H9 (cell line): ENCODE measurements at regions not wholly inside any gene's neighbourhood (a gene's known extent, or its start where the extent isn't known, plus 50 kb on each side); places are given as distances from the start of the nearest gene placed in this dataset.

Source experiments
- DNase-seq: peaks from one replicate; pipeline ENCODE4 v3.0.0-alpha.2; 2017
- H2AFZ ChIP-seq: one replicate; pipeline ENCODE4 v1.6.1; 2013; ENCODE audit warnings: mild to moderate bottlenecking, low read length, control low read depth, moderate library complexity
- H2AK5ac ChIP-seq: 2 replicates; pipeline ENCODE4 v1.6.1; 2013; ENCODE audit warnings: low read length, control low read depth, mixed read lengths; ENCODE audit not compliant: insufficient read length
- H2BK120ac ChIP-seq: one replicate; pipeline ENCODE4 v1.6.1; 2013; ENCODE audit warnings: low read depth, mild to moderate bottlenecking, low read length, control low read depth, inconsistent platforms; ENCODE audit not compliant: poor library complexity, severe bottlenecking
- H2BK12ac ChIP-seq: 2 replicates; pipeline ENCODE4 v1.6.1; 2013; ENCODE audit warnings: low read length, control low read depth, mixed read lengths, low read depth; ENCODE audit not compliant: insufficient read length
- H2BK15ac ChIP-seq: 2 replicates; pipeline ENCODE4 v1.6.1; 2013; ENCODE audit warnings: low read depth, low read length, control low read depth
- H2BK20ac ChIP-seq: one replicate; pipeline ENCODE4 v1.6.1; 2013; ENCODE audit warnings: low read depth, mild to moderate bottlenecking, low read length, control low read depth, inconsistent platforms; ENCODE audit not compliant: poor library complexity, severe bottlenecking
- H2BK5ac ChIP-seq: 2 replicates; pipeline ENCODE4 v1.6.1; 2013; ENCODE audit warnings: low read length, control low read depth, mixed read lengths; ENCODE audit not compliant: insufficient read length
- H3K14ac ChIP-seq: 2 replicates; pipeline ENCODE4 v1.6.1; 2013; ENCODE audit warnings: low read length, control low read depth; ENCODE audit not compliant: insufficient read depth
- H3K18ac ChIP-seq: 2 replicates; pipeline ENCODE4 v1.6.1; 2013; ENCODE audit warnings: low read depth, mild to moderate bottlenecking, mixed read lengths, low read length, control low read depth; ENCODE audit not compliant: insufficient read length
- H3K23ac ChIP-seq: 2 replicates; pipeline ENCODE4 v1.6.1; 2013; ENCODE audit warnings: low read length, control low read depth, mixed read lengths, low read depth; ENCODE audit not compliant: insufficient read length
- H3K23me2 ChIP-seq: 2 replicates; pipeline ENCODE4 v1.6.1; 2013; ENCODE audit warnings: low read depth, mild to moderate bottlenecking, mixed read lengths, low read length, control low read depth; ENCODE audit not compliant: insufficient read length, poor library complexity, severe bottlenecking
- H3K27ac ChIP-seq: 2 replicates; pipeline ENCODE4 v1.5.1; 2013; ENCODE audit warnings: low read length, control low read depth, mixed read lengths, low read depth; ENCODE audit not compliant: insufficient read length
- H3K27me3 ChIP-seq: 2 replicates; pipeline ENCODE4 v1.6.1; 2013; ENCODE audit warnings: low read length, control low read depth, inconsistent platforms; ENCODE audit not compliant: insufficient read depth
- H3K4ac ChIP-seq: 2 replicates; pipeline ENCODE4 v1.6.1; 2013; ENCODE audit warnings: low read depth, mild to moderate bottlenecking, control low read depth, inconsistent platforms, low read length, moderate library complexity
- H3K4me1 ChIP-seq: 2 replicates; pipeline ENCODE4 v1.6.1; 2013; ENCODE audit warnings: low read length, control low read depth, inconsistent platforms; ENCODE audit not compliant: insufficient read depth
- H3K4me2 ChIP-seq: 2 replicates; pipeline ENCODE4 v1.6.1; 2013; ENCODE audit warnings: low read length, control low read depth, mixed read lengths; ENCODE audit not compliant: insufficient read length, insufficient read depth
- H3K56ac ChIP-seq: 2 replicates; pipeline ENCODE4 v1.6.1; 2013; ENCODE audit warnings: low read depth, mild to moderate bottlenecking, mixed read lengths, low read length, control low read depth; ENCODE audit not compliant: insufficient read length
- H3K79me1 ChIP-seq: 2 replicates; pipeline ENCODE4 v1.6.1; 2013; ENCODE audit warnings: low read depth, mild to moderate bottlenecking, moderate library complexity, low read length, control low read depth, inconsistent platforms; ENCODE audit not compliant: insufficient read depth, poor library complexity, severe bottlenecking
- H3K79me2 ChIP-seq: 2 replicates; pipeline ENCODE4 v1.6.1; 2013; ENCODE audit warnings: low read length, control low read depth, inconsistent platforms; ENCODE audit not compliant: insufficient read depth
- H3K9ac ChIP-seq: 2 replicates; pipeline ENCODE4 v1.6.1; 2013; ENCODE audit warnings: low read length, control low read depth, mixed read lengths; ENCODE audit not compliant: insufficient read length; ENCODE audit errors: extremely low read depth
- H3K9me3 ChIP-seq: one replicate; pipeline ENCODE4 v1.6.1; 2013; ENCODE audit warnings: low read depth, low read length, inconsistent platforms; ENCODE audit not compliant: control insufficient read depth
- H3T11ph ChIP-seq: one replicate; pipeline ENCODE4 v1.6.1; 2013; ENCODE audit warnings: mild to moderate bottlenecking, low read length, control low read depth, inconsistent platforms
- H4K20me1 ChIP-seq: one replicate; pipeline ENCODE4 v1.6.1; 2013; ENCODE audit not compliant: control insufficient read depth, insufficient read length, insufficient read depth
- H4K5ac ChIP-seq: 2 replicates; pipeline ENCODE4 v1.6.1; 2013; ENCODE audit warnings: low read depth, mild to moderate bottlenecking, mixed read lengths, low read length, control low read depth; ENCODE audit not compliant: insufficient read length
- H4K8ac ChIP-seq: replicated peaks from 2 replicates; pipeline ENCODE4 v1.6.1; 2013; ENCODE audit warnings: low read length, control low read depth, mixed read lengths, low read depth; ENCODE audit not compliant: insufficient read length
- H4K91ac ChIP-seq: 2 replicates; pipeline ENCODE4 v1.6.1; 2013; ENCODE audit warnings: low read depth, mild to moderate bottlenecking, moderate library complexity, mixed read lengths, low read length, control low read depth; ENCODE audit not compliant: insufficient read length
- H3K27ac Mint-ChIP-seq, 3 experiments: 2 replicates in 2 of 3; 3 replicates in 1 of 3; pipeline ENCODE4 v1.8.0; 2020 to 2021; ENCODE audit warnings: mixed read lengths in 3 of 3, mild to moderate bottlenecking in 1 of 3, moderate library complexity in 1 of 3
- H3K27me3 Mint-ChIP-seq: 2 replicates; pipeline ENCODE4 v1.8.0; 2021; ENCODE audit warnings: low read depth, mild to moderate bottlenecking, moderate library complexity, mixed read lengths
- H3K36me3 Mint-ChIP-seq, 3 experiments: 2 replicates in 2 of 3; 3 replicates in 1 of 3; pipeline ENCODE4 v1.8.0; 2020 to 2021; ENCODE audit warnings: low read depth in 3 of 3, mixed read lengths in 3 of 3; ENCODE audit not compliant: insufficient read depth in 1 of 3
- H3K4me1 Mint-ChIP-seq, 2 experiments: 2 replicates each; pipeline ENCODE4 v1.8.0; 2020; ENCODE audit warnings: mixed read lengths in 2 of 2
- H3K4me3 Mint-ChIP-seq, 2 experiments: 2 replicates in 1 of 2; 3 replicates in 1 of 2; pipeline ENCODE4 v1.8.0; 2020 to 2021; ENCODE audit warnings: mild to moderate bottlenecking in 2 of 2, mixed read lengths in 2 of 2, moderate library complexity in 1 of 2
- H3K9me3 Mint-ChIP-seq, 2 experiments: 2 replicates in 1 of 2; 3 replicates in 1 of 2; pipeline ENCODE4 v1.8.0; 2020; ENCODE audit warnings: mild to moderate bottlenecking in 2 of 2, mixed read lengths in 2 of 2, moderate library complexity in 1 of 2
- CTCF ChIP-seq: fragments of 200-600 bp; sonication (generic); conservative IDR thresholded peaks from 3 replicates; pipeline ENCODE4 v1.8.0; 2021; ENCODE audit warnings: antibody characterized with exemption, mild to moderate bottlenecking
- WGBS: extraction: QIAGEN DNeasy Blood & Tissue Kit; methylation state at CpG from one replicate; pipeline ENCODE4 v1.1.7; 2013; ENCODE audit warnings: missing lambda C conversion rate, low lambda C conversion rate, mixed read lengths; ENCODE audit not compliant: insufficient read length; ENCODE audit errors: extremely low coverage; 5-methylcytosine and 5-hydroxymethylcytosine counted together

GRCh38 chr4:112069110-112069509 lies 76.1 kb upstream of the FAM241A start:
- no peak overlapping the region for H2BK12ac ChIP-seq
- DNase-seq = no peak
- TF ChIP-seq CTCF = no peak
- H3K27me3 ChIP-seq = no peaks in the 10 kb centered on the region
- H3K23me2 ChIP-seq = no peaks in the 10 kb centered on the region
- no peaks in the 10 kb centered on the region for H3K4me1 ChIP-seq
- no peak overlapping the region for H3K4me2 ChIP-seq
- H3K56ac ChIP-seq = no peak overlapping the region
- no peaks in the 10 kb centered on the region for H3K27me3 Mint-ChIP-seq
- no peak overlapping the region for H2BK15ac ChIP-seq
- H3K4ac ChIP-seq = no peak overlapping the region
- no peak overlapping the region for H3K27ac ChIP-seq
- no peak overlapping the region for H2AFZ ChIP-seq
- no peaks in the 10 kb centered on the region for H3K79me2 ChIP-seq
- no peak overlapping the region for H3K14ac ChIP-seq
- no peaks in the 10 kb centered on the region for H3K79me1 ChIP-seq
- peaks cover 8 to 10% (median 10%) of the 10 kb centered on the region in 3 experiments; a peak in 6 of 7 replicates for H3K36me3 Mint-ChIP-seq
- H4K8ac ChIP-seq = no peak overlapping the region
- H2AK5ac ChIP-seq = no peak overlapping the region
- H3K9me3 Mint-ChIP-seq = peaks cover 10 to 18% of the 10 kb centered on the region in 2 experiments
- H4K20me1 ChIP-seq = no peaks in the 10 kb centered on the region
- H3K4me3 Mint-ChIP-seq = no peak overlapping the region
- H3K18ac ChIP-seq = no peak overlapping the region
- no peak overlapping the region for H3K27ac Mint-ChIP-seq
- H3T11ph ChIP-seq = no peak overlapping the region
- H3K4me1 Mint-ChIP-seq = peaks cover 6 to 9% of the 10 kb centered on the region in 2 experiments
- no peak overlapping the region for H4K91ac ChIP-seq
- H3K9me3 ChIP-seq = no peaks in the 10 kb centered on the region
- H2BK120ac ChIP-seq = no peak overlapping the region
- no peak overlapping the region for H3K23ac ChIP-seq
- no peak overlapping the region for H2BK20ac ChIP-seq
- H4K5ac ChIP-seq = no peak overlapping the region
- no peak overlapping the region for H3K9ac ChIP-seq
- H2BK5ac ChIP-seq = no peak overlapping the region
- no CpG with 5 or more reads among the region's 2 CpGs for WGBS
